GM19455 (cell line): ENCODE measurements at regions not wholly inside any gene's neighbourhood (a gene's known extent, or its start where the extent isn't known, plus 50 kb on each side); places are given as distances from the start of the nearest gene placed in this dataset.

Experiments used
- ATAC-seq: cut with Tn5 transposase; IDR thresholded peaks from one replicate; pipeline ENCODE4 v1.9.1; 2021; ENCODE audit not compliant: unreplicated experiment

DNA sequence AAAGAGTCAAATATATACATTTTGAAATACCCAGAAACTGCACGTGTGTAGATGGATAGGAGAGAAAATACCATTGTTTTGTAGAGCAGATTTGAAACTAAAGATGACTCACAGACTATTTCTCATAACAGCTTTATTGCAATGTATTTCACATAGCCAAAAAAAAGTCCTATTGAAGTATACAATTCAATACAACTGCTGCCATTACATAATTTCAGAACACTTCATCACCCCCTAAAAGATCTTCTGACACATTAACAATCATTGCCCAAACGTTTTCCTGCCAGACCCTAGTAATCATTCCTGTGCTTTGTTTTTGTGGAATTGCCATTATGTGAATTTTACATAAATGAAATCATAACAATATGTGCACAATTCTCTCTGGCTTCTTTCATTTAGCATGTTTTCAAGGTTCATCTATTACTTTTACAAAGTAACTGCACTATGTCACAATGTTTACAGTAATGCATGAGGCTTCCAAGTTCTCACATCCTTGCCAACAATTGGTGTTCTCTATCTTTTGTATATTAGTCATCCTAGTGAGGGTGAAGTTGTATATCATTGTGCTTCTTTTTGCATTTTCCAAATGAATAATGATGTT is 378.6 kb upstream of the CWC22 start:
- no peak for ATAC-seq

DNA sequence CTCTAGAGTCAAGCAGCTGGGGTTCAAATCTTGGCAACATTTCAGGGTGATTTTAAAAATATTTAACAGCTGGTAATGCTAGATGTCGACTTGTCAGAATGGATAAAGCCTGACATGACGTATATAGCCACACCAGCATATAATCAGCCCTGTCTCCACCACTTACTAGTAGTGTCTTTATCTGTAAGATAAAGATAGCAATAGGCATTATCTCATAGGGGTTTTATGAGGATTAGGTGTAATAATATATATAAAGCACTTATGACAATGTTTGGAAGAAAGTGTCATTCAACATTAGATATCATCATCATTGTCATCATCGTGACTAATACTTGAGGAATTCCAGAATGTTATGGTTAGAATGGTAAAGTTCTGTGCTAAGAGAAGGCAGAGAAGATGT is 369.0 kb upstream of the CWC22 start:
- ATAC-seq = no peak

DNA sequence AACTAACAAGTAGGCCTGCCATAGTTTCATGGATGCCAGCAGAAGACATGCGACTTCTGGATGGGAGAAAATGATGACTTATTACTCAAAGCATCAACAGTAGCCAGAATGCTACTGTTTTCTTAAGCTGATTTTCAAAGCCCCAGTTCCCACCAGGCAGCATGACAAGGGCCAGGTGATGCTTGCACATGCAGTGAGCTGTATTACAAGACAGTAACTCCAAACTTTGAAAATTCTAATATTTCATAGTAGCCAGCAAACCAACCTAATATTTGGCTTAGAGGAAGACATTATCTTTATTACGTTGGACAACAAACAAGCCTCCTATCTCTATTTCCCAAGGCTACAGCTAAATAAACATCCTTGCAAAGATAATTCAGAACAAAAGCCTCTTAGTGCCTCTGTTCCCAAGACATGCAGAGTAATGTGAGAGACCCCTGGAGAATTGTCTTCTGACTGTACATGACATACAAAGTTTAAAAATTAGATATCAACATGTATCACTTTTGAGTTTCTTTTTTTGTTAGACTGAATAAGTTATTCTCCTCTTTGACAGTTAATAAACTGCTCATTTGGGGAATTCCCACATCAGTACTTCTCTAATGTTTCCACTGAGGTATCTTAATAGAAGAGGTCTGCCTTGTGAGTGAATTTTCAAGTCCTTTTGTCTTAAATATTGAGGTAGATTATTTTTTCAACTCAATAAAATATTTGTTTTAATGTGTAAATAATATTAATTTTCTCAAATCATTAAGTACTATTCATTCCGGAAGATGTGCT is 367.6 kb upstream of the CWC22 start:
- no peak for ATAC-seq

DNA sequence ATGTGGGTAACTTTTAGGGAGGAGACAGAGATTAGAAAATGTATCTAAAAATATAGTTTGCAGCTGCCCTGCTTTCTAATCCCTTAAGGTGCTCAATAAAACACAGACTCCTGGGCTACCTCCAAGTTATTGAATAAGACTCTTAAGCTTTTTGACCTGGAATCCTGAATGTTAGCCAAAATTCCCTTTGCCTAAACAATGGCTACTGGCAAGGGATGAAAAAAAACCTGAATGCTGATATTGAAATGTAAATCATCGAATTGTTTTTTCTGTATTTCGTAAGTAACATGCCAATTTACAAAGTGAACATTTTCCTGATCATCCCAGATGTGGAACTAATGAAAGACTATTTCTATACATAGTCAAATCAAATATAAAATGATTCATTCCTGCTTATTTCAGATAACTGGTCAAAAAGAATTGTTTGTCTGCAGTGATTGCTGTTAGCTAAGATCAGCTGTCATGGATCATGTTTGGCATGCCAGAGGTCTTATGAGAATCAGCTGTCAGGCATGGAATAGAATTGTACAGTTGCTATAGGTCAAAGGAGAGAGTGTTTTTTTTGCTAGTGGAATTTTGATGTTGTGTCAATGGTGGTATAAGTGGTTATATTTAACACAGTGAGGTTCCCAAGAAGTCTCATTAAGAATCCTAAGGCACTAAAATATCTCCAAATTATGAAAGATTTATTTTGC is 363.6 kb upstream of the CWC22 start:
- no peak for ATAC-seq

DNA sequence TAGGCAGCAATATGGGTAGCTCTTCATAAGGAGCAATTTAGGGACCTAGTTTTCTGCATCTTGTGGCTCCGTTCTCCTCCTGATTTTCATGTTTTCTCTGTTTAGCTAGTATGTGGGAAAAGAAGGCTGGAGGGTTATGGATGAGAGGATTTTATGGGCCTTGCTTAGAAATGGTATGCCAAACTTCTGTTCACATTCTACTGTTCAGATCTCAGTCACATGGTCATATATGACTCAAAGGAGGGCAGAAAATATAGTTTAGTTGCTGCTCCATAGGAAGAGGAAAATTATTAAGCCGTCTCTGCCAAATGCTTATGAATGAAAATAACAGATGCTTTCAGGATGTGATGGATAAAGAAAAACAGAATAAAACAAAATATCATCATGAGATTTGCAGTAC is 361.8 kb upstream of the CWC22 start:
- ATAC-seq = no peak

DNA sequence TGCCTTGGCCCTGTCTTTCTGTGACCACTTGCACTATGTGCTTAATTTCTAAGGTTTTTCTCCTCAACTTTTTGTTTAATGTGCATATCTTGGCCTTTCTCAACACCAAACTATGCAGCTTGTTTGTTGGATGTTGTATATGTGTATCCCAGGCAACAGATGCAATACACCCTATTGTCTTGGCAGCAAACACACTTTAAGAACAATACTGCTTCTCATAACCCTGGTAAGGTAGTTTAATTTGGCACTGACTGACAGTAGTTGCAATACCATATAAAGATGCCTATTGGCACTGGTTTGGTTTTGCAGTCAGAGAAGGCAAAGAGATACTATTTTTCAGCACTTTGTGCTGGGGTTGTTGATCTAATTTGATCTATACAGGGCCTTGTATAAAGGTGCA is 360.7 kb upstream of the CWC22 start:
- no peak for ATAC-seq

DNA sequence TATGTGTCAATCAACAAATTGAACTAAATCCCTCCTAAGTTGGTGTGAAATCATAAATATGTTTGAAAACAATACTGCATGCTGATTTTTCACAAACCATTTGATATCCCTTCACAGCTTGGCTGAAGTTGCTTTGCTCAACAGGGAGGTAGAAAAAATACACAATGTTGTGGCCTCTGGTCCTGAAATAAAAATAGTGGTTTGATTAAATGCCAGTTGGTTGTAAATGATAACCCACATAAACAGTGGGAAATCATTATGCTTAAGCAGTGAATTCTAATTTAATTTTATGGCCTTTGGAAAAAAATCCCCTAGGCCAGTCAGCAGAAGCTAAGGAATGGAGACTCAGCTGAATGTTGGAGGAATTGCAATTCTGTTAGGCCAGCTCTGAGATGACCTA is 359.4 kb upstream of the CWC22 start:
- ATAC-seq = no peak

DNA sequence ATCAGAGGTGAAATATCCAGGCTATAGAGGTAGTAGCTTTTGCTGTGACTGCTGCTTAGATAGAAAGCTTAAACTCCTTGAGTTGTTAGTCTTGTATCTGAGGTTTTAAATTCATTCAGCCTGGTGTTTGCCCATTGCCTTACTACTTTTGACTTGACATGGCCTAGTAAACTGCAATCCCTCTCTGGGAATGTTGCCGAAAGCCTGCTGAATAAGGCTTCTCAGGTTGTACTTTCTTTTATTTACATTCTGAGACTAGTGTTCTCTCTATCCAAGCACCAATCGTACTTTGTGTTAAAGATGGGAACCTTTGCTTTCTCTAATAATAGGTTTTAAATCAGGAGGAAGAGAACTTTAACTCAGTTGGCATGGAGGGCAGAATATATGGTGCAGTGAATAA is 357.6 kb upstream of the CWC22 start:
- no peak for ATAC-seq

DNA sequence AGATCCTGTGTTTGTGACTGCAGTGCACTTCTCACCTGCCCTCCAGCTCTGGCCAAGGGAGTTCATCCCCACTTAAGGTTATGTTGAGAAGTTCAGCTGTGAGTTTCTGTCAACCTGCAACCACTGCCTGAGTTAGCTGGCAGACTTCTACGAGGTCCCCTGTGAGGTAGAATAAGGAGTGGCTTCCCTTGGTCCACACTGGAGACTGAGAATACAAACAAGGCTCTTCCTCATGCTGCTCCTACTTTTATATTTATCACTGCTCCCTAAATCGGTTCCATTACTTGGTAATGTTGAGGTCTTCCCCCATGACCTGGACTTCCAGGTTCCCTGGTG is 353.2 kb upstream of the CWC22 start:
- peak; percentile 50 for ATAC-seq

DNA sequence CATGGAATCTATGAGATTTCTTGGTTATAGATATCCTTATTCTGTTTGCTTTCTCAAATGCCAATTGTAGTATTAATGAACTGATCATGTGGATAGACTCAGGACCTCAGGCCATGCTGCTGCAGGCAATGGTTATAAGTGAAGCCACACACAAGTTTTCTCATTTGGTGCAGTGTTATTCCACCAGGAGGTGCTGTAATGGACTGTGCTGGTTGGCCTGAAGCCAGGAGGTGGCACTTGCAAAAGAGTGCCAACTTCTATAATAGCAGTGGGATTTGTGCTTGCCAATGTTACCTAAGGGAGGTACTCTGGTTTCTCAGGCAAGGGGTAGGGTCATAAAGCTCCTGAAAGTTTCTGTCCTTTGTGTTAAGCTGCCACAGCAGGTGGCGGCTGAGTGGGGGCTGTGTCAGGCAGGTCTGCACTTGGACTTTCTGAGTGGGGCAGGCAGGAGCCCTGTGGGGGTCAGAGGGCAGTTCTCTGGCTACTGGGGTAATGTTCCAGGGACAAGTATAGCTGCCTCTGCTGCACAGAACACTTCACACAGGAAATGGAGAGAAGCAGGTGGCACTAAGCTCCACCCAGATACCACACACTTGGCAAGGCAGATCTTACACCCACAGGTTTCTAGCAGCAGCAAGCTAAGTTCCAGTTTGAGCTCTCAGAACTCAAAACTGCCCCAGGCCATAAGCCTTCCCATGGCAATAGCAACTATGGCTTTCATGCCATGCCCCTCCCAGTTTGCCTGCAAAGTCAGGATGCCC is 352.6 kb upstream of the CWC22 start:
- ATAC-seq = peak; percentile 91

DNA sequence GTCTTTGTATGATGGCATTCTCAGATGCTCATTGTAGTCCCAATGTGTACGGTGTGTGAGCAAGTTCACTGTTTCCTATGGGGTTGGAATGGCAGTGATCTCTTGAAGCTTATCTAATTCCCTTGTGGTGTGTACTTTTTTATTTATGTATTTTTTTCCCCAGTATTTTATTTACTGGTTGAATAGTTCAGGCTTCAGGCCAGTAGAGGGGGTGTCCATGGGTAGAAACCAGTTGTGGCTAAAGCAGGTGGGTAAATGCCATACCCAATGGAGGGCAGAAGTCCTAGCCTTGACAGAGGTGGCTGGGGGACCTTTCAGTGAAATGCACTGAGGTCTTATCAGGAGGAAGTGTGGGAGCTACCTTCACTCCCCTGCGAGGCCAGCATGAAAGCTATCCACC is 351.4 kb upstream of the CWC22 start:
- ATAC-seq = no peak

DNA sequence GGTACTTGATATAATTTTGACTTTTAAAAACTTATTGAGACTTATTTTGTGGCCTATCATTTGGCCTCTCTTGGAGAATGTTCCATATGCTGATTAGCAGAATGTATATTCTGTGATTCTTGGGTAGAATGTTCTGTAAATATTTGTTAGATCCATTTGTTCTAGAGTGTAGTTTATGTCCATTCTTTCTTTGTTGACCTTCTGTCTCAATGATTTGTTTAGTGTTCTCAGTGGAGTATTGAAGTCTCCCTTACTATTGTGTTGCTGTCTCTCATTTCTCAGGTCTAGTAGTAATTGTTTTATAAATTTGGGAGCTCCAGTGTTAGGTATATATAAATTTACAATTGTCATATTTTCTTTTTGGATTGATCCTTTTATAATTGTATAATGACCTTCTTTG is 349.6 kb upstream of the CWC22 start:
- ATAC-seq = no peak

DNA sequence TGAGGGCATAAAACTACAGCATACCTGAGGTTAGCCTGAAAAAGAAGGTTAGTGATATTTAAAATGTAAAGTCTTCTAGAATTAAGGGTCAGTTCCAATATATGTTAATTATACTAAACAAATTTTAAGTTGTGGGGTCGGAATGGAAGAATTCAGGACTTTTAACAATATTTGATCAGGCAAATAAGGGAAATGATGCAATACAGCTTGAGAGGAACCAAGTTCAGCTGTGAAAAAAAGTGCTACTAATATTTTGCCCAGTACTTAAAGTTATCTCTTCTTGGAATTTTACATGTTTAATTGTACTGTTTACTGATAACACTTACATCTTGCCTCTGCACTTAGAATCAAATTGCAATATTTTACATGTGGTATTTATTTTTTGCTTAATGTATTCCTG is 345.5 kb upstream of the CWC22 start:
- ATAC-seq = no peak

DNA sequence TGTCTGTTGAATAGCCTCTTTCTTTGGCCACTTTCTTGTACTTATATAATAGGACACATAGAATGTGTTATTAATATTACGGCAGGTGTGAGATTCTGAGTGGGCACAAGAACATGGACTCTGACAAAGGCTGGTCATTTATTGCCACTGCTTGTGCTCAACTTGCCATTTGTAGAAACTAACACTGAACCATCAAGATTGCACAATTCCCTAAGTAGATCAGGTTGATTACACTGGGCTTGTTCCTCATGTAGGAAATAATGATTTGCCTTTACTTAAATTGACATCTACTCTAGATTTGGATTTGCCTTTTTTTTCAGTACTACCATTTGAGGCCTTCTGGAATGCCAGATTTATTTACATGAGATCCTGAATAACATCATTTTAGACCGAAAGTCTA is 342.7 kb upstream of the CWC22 start:
- ATAC-seq = no peak

DNA sequence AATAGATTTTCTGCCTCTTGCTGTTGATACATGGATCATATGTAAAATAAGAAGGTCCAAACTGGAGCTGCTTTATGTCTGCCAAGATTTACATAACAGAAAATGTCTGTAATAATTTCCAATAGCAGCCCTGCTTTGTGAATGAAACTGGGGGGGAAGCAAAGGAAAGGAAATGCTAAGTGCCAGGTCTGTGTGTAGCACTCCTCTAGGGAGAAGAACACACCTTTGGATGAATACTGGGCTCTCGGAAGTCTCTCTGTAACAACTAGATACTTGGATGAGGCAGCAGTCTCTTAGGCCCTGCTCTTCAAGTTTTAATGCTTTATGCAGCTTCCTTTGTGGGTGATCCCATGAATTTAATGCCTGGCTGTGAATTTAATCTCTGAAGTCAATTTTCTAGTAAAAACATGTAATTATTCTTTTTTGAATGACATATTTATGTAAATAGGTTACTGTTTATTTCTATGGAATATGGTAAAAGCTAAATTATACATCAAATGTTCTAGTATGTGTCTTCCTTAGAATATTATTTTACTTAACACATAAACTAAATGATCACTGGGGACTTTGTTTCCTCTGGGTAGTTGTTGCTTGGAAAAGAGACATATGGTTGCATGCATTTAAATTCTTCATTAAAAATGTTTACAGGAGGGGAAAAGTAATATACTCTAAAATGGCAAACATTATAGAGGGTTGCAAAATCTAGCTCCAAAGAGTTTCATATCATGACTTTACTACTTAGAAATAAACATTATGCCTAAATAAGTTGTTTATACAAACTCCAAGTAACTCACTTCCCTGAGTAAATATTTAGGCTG is 336.6 kb upstream of the CWC22 start:
- ATAC-seq = no peak

DNA sequence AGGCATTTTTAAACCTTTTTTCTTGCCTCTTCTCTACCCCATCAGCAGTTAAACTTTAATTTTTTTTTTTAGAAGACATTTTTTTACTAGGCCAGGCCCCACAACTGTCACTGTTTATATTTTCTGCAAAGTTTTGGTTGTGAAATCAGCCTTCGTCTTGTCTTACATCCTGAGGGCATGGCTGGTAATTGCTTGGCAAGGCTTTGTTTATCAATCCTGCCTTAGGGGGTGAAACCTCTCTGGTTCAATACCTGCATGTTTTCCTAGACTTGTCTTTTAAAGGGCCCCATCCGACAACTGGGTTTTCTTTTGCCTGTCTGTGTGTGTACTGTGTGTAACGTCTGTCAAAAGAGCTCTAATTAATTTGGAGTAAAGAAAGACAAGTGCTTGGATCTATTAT is 330.0 kb upstream of the CWC22 start:
- no peak for ATAC-seq

DNA sequence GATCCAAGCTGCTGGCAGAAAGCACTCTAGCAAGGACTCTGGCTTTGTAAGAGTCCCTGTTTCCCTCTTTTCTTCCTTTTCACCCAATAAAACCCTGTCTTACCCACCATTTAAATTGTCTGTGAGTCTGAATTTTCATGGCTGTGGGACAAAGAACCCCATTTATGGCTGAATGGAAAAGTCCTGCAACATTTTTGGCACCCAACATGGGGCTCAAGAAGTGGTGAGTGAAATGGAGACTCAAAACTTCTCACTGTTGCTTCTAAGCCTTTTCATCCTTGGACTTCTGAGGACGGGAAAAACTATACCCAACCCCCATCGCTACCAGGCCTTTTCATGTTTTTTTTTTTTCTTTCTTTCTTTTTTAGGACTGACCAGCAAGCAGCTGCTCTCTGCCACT is 329.5 kb upstream of the CWC22 start:
- no peak for ATAC-seq

DNA sequence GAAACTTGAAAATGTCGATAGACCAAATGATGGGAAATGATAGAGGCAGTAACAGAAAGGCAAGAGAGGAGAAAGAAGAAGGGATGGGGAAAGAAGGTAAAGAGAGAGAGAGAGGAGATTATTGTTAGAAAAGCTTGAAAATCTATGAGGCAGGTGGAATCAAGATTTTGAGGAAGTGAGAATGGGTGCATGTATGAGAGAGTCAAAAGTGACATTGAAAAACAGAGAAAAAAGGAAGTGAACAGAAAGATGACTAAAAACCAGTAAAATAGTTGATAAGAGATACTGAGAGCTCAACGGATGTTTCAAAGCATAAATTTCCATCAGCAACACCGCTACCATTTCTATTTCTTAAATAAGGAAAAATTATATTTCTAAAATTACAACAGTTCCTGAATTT is 327.4 kb upstream of the CWC22 start:
- ATAC-seq = peak; percentile 99

DNA sequence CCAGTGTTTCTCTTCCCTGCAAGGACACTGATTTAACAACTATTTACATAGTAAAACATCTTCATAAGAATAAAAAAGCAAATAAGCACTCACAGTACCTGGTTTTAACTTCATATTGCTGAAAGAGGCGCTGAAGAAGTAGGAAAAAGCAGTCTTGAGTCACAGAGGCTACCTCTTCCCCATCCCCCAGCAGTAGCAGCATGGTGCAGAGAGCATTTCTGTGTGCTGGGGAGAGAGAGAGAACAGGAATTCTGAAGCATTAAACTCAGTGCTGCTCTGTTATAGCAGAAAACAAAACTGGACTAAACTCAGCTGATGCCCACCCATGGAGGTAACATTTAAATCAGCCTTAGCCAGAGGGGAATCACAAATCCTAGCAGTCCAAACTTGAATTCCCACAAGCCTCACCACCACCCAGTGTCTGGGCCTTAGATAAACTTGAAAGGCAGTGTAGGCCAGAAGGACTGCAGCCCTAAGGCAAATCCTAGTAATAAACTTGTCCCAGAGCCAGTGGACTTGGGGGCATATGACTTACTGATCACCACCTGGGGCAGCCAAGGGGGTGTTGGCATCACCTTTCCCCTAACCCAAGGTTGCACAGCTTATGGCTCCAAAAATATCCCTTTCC is 321.8 kb upstream of the CWC22 start:
- no peak for ATAC-seq

DNA sequence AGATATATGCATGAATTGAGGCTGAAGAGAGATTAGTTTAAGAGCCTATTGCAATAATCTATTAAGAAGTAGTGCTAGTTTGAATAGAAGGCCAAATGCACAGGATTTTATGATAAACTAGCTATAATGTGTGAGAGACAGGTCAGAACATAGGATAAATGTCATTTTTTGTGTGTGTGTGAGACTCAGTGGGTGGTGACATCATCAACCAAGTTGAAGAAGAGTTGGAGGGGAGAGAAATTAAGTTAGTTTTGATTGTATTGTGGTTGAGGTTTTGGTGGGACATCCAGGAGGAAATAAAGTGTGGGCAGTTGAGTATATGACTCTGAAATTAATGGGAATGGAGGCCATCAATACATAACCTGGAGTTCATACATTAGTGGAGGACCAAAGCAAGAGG is 320.1 kb upstream of the CWC22 start:
- ATAC-seq = no peak
